ENCODE measurements at regions not wholly inside any gene's neighbourhood (a gene's known extent, or its start where the extent isn't known, plus 50 kb on each side); places are given as distances from the start of the nearest gene placed in this dataset.
A peak's percentile ranks its signal among the peaks of the same experiment; 100 is the strongest.

DNA sequence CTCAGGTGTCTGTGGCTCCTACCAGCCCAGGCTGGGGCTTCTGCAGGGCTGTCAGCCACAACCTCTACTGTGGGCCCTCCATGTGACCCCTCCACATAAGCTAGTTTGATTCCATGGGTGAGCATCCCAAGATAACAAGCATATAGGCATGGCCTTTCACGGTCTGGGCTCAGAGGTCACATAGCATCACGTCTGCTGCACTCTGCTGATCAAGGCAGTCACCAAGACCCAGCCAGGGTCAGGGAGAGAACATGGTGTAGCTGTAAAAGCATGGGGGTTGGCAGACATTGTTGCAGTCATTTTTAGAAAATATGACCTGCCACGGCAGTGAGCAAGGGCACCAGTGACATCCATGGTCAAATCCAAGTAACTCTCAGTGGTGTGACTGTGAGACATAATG lies 698.8 kb downstream of the UQCRFS1 start:
- H3K4me1 ChIP-seq, result no peaks in the 10 kb centered on the region
- peaks cover 0 to 3% (median 0%) of the 10 kb centered on the region in 7 donors for H3K27me3 ChIP-seq
- H3K9me3 ChIP-seq, result no peaks in the 10 kb centered on the region
- TF ChIP-seq, protein P1, sequence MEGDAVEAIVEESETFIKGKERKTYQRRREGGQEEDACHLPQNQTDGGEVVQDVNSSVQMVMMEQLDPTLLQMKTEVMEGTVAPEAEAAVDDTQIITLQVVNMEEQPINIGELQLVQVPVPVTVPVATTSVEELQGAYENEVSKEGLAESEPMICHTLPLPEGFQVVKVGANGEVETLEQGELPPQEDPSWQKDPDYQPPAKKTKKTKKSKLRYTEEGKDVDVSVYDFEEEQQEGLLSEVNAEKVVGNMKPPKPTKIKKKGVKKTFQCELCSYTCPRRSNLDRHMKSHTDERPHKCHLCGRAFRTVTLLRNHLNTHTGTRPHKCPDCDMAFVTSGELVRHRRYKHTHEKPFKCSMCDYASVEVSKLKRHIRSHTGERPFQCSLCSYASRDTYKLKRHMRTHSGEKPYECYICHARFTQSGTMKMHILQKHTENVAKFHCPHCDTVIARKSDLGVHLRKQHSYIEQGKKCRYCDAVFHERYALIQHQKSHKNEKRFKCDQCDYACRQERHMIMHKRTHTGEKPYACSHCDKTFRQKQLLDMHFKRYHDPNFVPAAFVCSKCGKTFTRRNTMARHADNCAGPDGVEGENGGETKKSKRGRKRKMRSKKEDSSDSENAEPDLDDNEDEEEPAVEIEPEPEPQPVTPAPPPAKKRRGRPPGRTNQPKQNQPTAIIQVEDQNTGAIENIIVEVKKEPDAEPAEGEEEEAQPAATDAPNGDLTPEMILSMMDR (IDR thresholded peaks at IDR 0.05), result no peak
- 44 to 55% methylated on average over 3 of the region's 3 CpGs for WGBS, 2 donors
- ATAC-seq (peak in 1 of 8 donors; percentile 53), DNase-seq (no peak)
- intact Hi-C loops (cut with DNase I), result no loop called here
- no peak overlapping the region for H3K27ac ChIP-seq
- no peak overlapping the region for H3K4me3 ChIP-seq
- H3K36me3 ChIP-seq, result no peaks in the 10 kb centered on the region

DNA sequence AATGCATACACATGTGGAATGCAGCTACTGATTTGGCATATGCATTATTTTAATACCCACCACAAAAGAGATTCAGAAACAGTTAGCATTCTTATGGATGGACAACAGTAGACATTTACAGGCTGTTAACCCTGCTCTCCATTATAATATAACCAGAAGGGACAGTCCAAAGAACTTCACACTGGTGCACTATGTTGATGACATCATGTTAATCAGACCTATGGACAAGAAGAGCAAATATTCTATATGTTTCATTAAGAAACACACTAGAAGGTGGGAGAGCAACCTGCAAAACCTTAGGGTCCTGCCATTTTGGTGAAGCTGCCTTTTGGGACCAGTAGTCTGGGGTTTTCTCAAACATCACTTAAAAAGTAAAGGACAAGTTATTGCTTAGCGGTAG lies 701.3 kb downstream of the UQCRFS1 start:
- H3K9me3 ChIP-seq, result no peaks in the 10 kb centered on the region
- H3K27me3 ChIP-seq, result peaks cover 0 to 4% (median 0%) of the 10 kb centered on the region in 7 donors
- DNase-seq (no peak), ATAC-seq (no peak)
- TF ChIP-seq, protein P1 (IDR thresholded peaks at IDR 0.05), result no peak
- H3K27ac ChIP-seq, result no peak overlapping the region
- WGBS, 2 donors, result 92 to 94% methylated on average over 1 of the region's 1 CpG
- no peaks in the 10 kb centered on the region for H3K36me3 ChIP-seq
- no peak overlapping the region for H3K4me3 ChIP-seq
- no peaks in the 10 kb centered on the region for H3K4me1 ChIP-seq
- intact Hi-C loops (cut with DNase I), result no loop called here

DNA sequence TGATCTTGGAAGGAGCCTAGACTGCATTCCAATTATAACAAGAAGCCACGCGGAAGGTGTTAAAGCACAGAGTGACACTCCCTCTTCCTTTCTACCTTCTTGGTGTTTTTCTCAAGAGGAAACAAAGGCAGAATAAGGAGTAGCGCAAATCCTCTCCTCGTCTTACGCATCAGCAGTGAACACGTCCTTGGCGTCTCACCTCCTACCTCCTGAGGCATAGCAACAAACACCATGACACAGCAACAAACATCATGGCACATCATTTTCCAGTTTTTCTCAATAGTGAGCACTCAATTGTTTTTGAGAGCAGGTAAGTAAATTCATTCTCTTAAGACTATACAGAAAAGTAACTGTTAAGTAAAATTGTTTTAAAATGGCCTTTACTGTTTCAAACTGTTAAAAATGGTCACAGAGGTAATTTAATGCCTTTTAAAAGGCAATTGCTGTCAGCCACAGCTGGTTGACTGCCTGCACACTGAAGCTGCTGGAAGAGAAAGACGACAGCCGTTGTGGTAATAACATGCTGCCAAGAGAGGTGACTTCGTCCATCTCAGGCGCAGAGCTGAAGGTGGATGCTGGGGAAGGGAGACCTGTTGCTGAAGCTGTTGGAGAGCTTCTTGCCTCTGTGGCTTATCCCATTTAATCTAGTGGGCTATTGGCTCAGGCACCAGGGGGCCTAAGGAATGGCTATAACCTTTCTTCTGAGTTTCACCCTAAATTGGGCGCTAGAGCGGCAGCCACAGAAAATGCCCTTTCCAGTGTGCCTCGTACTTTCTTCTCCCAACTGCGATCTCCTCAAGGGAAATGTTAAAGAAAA lies 703.7 kb downstream of the UQCRFS1 start:
- Histone ChIP-seq H3K4me3 (no peak overlapping the region), H3K27me3 (peaks cover 0 to 6% (median 0%) of the 10 kb centered on the region in 7 donors), H3K4me1 (peaks cover 0 to 4% (median 0%) of the 10 kb centered on the region in 9 donors), H3K27ac (no peak overlapping the region), H3K36me3 (no peaks in the 10 kb centered on the region), H3K9me3 (peaks cover 0 to 2% (median 0%) of the 10 kb centered on the region in 11 donors)
- ATAC-seq, result no peak
- WGBS, 2 donors, result 76 to 77% methylated on average over 15 of the region's 15 CpGs
- intact Hi-C loops (cut with DNase I), result no loop called here
- TF ChIP-seq, protein P1 (IDR thresholded peaks at IDR 0.05), result no peak
- DNase-seq, result no peak

DNA sequence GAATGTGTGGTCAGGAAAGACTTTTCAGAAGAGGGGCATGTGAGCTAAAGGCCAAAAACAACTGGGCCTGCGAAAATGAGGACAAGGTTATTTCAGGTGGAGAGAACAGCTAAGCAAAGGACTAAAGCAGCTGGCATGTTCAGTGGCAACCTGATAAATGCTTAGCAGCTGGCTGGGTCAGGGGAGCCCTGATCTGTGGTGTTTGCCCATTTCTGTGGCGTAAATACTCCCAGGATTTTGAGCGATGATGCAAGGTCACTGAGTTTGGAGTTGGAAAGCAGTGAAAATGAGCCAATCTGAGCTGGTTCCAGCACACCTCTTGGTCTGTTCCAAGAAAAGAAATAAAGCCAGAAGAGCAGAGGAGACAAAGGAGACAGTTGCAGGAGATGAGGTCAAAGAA lies 704.3 kb downstream of the UQCRFS1 start:
- TF ChIP-seq, protein P1 (IDR thresholded peaks at IDR 0.05), result no peak
- intact Hi-C loops (cut with DNase I), result no loop called here
- H3K9me3 ChIP-seq, result peaks cover 0 to 2% (median 0%) of the 10 kb centered on the region in 11 donors
- H3K4me3 ChIP-seq, result no peak overlapping the region
- H3K27ac ChIP-seq, result no peak overlapping the region
- H3K4me1 ChIP-seq, result peaks cover 0 to 9% (median 0%) of the 10 kb centered on the region in 9 donors
- H3K36me3 ChIP-seq, result no peaks in the 10 kb centered on the region
- H3K27me3 ChIP-seq, result peaks cover 0 to 6% (median 0%) of the 10 kb centered on the region in 7 donors
- DNase-seq (no peak), ATAC-seq (no peak)
- 86 to 90% methylated on average over 3 of the region's 3 CpGs for WGBS, 2 donors

Measured in heart right ventricle (tissue), 16 donors.